Natural killer cell (primary cell): ENCODE measurements at regions not wholly inside any gene's neighbourhood (a gene's known extent, or its start where the extent isn't known, plus 50 kb on each side); places are given as distances from the start of the nearest gene placed in this dataset.
"Not testable (repeated sequence)": the region's sequence is repeated elsewhere in the genome, so short reads cannot be mapped to it uniquely, and the experiment has no call there.

Experiments used
- ATAC-seq, 3 donors: fragments of 150-1000 bp in 2 of 3; fragments of 200-7000 bp in 1 of 3; cut with Tn5 transposase; 1 replicate in 1 of 3; 2 replicates in 2 of 3; pipeline ENCODE4 v1.10.0; 2021; ENCODE audit warnings: mild to moderate bottlenecking in 2 of 3, moderate library complexity in 2 of 3
- DNase-seq, 2 donors: peaks; one replicate each; pipeline versions ENCODE4 v3.0.0 to v3.0.0-alpha.2; 2013 to 2021; ENCODE audit warnings: mixed read lengths in 1 of 2
- H3K27ac ChIP-seq: one replicate; pipeline ENCODE4 v1.5.1; 2013; ENCODE audit warnings: mild to moderate bottlenecking, low read length
- H3K27me3 ChIP-seq: one replicate; pipeline ENCODE4 v1.6.1; 2013; ENCODE audit warnings: low read length; ENCODE audit not compliant: control insufficient read depth, insufficient read depth
- H3K36me3 ChIP-seq: one replicate; pipeline ENCODE4 v1.6.1; 2013; ENCODE audit warnings: low read length; ENCODE audit not compliant: control insufficient read depth, insufficient read depth
- H3K4me1 ChIP-seq: one replicate; pipeline ENCODE4 v1.6.1; 2013; ENCODE audit warnings: low read length; ENCODE audit not compliant: control insufficient read depth, insufficient read depth
- H3K4me3 ChIP-seq: one replicate; pipeline ENCODE4 v1.5.1; 2013; ENCODE audit warnings: low read length
- H3K9me3 ChIP-seq: one replicate; pipeline ENCODE4 v1.6.1; 2013; ENCODE audit warnings: low read length; ENCODE audit not compliant: control insufficient read depth, insufficient read depth
- H3K27ac Mint-ChIP-seq, 2 donors: one replicate each; pipeline ENCODE4 v1.8.0; 2022; ENCODE audit warnings: mild to moderate bottlenecking in 2 of 2, mixed read lengths in 2 of 2, moderate library complexity in 1 of 2
- H3K27me3 Mint-ChIP-seq, 2 donors: one replicate each; pipeline ENCODE4 v1.8.0; 2022; ENCODE audit warnings: low read depth in 2 of 2, mixed read lengths in 2 of 2
- H3K36me3 Mint-ChIP-seq: one replicate; pipeline ENCODE4 v1.8.0; 2022; ENCODE audit warnings: mixed read lengths
- H3K4me1 Mint-ChIP-seq, 2 donors: one replicate each; pipeline ENCODE4 v1.8.0; 2022; ENCODE audit warnings: mixed read lengths in 2 of 2
- H3K4me3 Mint-ChIP-seq: one replicate; pipeline ENCODE4 v1.8.0; 2022; ENCODE audit warnings: mild to moderate bottlenecking, moderate library complexity, mixed read lengths
- H3K9me3 Mint-ChIP-seq, 2 donors: one replicate each; pipeline ENCODE4 v1.8.0; 2022; ENCODE audit warnings: mixed read lengths in 2 of 2
- CTCF ChIP-seq: fragments of 200-600 bp; IDR thresholded peaks from one replicate; pipeline ENCODE4 v1.8.0; 2022; ENCODE audit warnings: antibody characterized with exemption
- WGBS: methylation state at CpG from one replicate; pipeline ENCODE4 v1.1.7; 2013; ENCODE audit warnings: missing lambda C conversion rate; ENCODE audit not compliant: insufficient coverage; 5-methylcytosine and 5-hydroxymethylcytosine counted together
- intact Hi-C: fragments of 100-400 bp; cut with micrococcal nuclease; formaldehyde crosslinking; loops from one replicate; pipeline ENCODE4 v1.14.2; 2022

GRCh38 chr1:102470767-102471166, 474.0 kb upstream of the OLFM3 start:
- no peak overlapping the region for H3K4me3 ChIP-seq
- H3K4me3 Mint-ChIP-seq, result no peak overlapping the region
- WGBS, result 62% methylated on average over 2 of the region's 2 CpGs
- H3K27me3 ChIP-seq, result no peaks in the 10 kb centered on the region
- H3K27me3 Mint-ChIP-seq, result no peaks in the 10 kb centered on the region
- H3K9me3 ChIP-seq, result no peaks in the 10 kb centered on the region
- no peak for DNase-seq
- intact Hi-C loops, result no loop called here
- no peaks in the 10 kb centered on the region for H3K4me1 Mint-ChIP-seq
- ATAC-seq, result no peak
- H3K27ac Mint-ChIP-seq, result no peak overlapping the region
- H3K36me3 Mint-ChIP-seq, result no peaks in the 10 kb centered on the region
- peaks cover 8 to 12% of the 10 kb centered on the region in 2 donors for H3K9me3 Mint-ChIP-seq
- no peak overlapping the region for H3K27ac ChIP-seq
- no peaks in the 10 kb centered on the region for H3K36me3 ChIP-seq
- no peak for TF ChIP-seq CTCF
- H3K4me1 ChIP-seq, result no peaks in the 10 kb centered on the region

GRCh38 chr1:102466487-102466886, 469.8 kb upstream of the OLFM3 start:
- intact Hi-C loops, result no loop called here
- H3K27me3 Mint-ChIP-seq, result no peaks in the 10 kb centered on the region
- no peaks in the 10 kb centered on the region for H3K4me1 ChIP-seq
- H3K4me1 Mint-ChIP-seq, result no peaks in the 10 kb centered on the region
- H3K9me3 ChIP-seq, result no peaks in the 10 kb centered on the region
- H3K27ac ChIP-seq, result no peak overlapping the region
- H3K27me3 ChIP-seq, result no peaks in the 10 kb centered on the region
- no peak overlapping the region for H3K4me3 Mint-ChIP-seq
- no peaks in the 10 kb centered on the region for H3K36me3 Mint-ChIP-seq
- no peak overlapping the region for H3K4me3 ChIP-seq
- peaks cover 0 to 8% of the 10 kb centered on the region in 2 donors for H3K9me3 Mint-ChIP-seq
- H3K27ac Mint-ChIP-seq, result no peak overlapping the region
- no peak for ATAC-seq
- H3K36me3 ChIP-seq, result no peaks in the 10 kb centered on the region
- TF ChIP-seq CTCF, result no peak
- DNase-seq, result no peak
- WGBS, result no CpG with 5 or more reads among the region's 1 CpG

- ATAC-seq (no peak), DNase-seq (no peak)
- Histone ChIP-seq H3K9me3 (no peaks in the 10 kb centered on the region), H3K36me3 (no peaks in the 10 kb centered on the region), H3K27ac (no peak overlapping the region), H3K4me3 (no peak overlapping the region), H3K27me3 (no peaks in the 10 kb centered on the region), H3K4me1 (no peaks in the 10 kb centered on the region)
- Mint-ChIP-seq H3K27me3 (no peaks in the 10 kb centered on the region), H3K9me3 (peaks cover 7 to 9% of the 10 kb centered on the region in 2 donors), H3K4me3 (no peak overlapping the region), H3K36me3 (no peaks in the 10 kb centered on the region), H3K27ac (no peak overlapping the region), H3K4me1 (no peaks in the 10 kb centered on the region)
- WGBS, result 90% methylated on average over 2 of the region's 2 CpGs
- intact Hi-C loops, result no loop called here
- no peak for TF ChIP-seq CTCF
These were observed 466.6 kb upstream of the OLFM3 start for GRCh38 chr1:102463328-102463727.

- H3K4me3 ChIP-seq, H3K4me1 Mint-ChIP-seq, H3K9me3 ChIP-seq, H3K27me3 Mint-ChIP-seq, H3K27ac ChIP-seq, H3K36me3 Mint-ChIP-seq, H3K27me3 ChIP-seq, H3K4me3 Mint-ChIP-seq, H3K36me3 ChIP-seq, intact Hi-C loops, DNase-seq, H3K4me1 ChIP-seq, ATAC-seq, H3K27ac Mint-ChIP-seq: not testable (repeated sequence)
- peaks cover 20 to 27% of the 10 kb centered on the region in 2 donors for H3K9me3 Mint-ChIP-seq
- WGBS, result 89% methylated on average over 9 of the region's 9 CpGs
These were observed 445.6 kb upstream of the OLFM3 start for GRCh38 chr1:102442317-102442716.
